ENCODE measurements at regions not wholly inside any gene's neighbourhood (a gene's known extent, or its start where the extent isn't known, plus 50 kb on each side); places are given as distances from the start of the nearest gene placed in this dataset.

DNA sequence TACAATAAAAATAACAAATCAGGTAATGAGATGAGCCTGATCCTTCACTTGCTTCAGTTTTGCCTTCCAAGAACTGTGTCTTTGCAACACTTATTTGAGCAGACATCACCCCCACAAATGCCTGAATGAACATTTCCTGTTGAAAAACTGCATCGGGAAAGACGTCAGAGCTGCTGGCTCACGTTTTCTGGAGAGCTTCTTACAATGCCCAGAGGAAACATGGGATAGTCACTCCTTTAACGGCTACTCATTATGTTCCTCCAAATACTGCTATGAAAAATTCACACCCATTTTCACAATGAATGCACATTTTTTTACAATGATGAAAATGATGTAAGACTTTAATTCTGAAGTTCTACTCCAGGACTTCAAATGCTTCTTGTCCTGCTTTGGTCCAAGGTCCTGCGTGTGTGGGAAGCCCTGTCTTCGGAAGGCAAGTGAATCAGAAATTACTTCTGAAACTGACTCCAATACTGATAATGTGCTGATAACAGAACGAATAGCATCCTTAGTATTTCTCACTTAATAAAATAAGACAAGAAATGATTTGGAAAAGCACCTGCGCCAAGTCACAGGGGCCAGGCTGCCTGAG lies 238.0 kb downstream of the ANKRD60 start:
- H3K27ac ChIP-seq = peak overlapping the region; percentile 96
- POLR2A ChIA-PET (ENCODE audit: low non-redundant PET) = no interaction called here
- TF ChIP-seq, protein P1, sequence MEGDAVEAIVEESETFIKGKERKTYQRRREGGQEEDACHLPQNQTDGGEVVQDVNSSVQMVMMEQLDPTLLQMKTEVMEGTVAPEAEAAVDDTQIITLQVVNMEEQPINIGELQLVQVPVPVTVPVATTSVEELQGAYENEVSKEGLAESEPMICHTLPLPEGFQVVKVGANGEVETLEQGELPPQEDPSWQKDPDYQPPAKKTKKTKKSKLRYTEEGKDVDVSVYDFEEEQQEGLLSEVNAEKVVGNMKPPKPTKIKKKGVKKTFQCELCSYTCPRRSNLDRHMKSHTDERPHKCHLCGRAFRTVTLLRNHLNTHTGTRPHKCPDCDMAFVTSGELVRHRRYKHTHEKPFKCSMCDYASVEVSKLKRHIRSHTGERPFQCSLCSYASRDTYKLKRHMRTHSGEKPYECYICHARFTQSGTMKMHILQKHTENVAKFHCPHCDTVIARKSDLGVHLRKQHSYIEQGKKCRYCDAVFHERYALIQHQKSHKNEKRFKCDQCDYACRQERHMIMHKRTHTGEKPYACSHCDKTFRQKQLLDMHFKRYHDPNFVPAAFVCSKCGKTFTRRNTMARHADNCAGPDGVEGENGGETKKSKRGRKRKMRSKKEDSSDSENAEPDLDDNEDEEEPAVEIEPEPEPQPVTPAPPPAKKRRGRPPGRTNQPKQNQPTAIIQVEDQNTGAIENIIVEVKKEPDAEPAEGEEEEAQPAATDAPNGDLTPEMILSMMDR (conservative IDR thresholded peaks at IDR 0.05; ENCODE audit: low read depth) = no peak
- CTCF ChIA-PET = interaction anchor here (1.2 kb wide), 1 partner anchor 39 kb away, joined by 3 read pairs; no protein-coding TSS in a partner anchor
- peak; percentile 74 for DNase-seq (ENCODE audit: low spot score)

DNA sequence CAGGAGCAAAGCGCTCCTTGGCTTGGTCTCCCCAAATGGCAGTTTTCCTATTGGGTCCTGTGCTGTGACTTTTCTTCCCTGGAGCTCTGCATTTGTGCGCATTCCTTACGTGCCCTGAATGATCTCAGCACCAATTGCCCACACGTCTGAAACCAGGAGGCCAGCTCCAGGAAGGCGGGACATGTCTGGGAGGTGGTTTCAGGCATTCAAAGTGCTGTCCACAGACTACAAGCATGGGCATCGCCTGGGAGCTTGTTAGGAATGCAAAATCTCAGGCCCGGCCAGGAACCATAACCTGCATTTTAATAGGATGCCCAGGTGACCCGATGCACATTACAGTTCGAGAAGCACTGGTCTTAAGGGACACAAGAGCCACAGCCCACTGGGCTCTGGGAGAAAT lies 239.6 kb downstream of the ANKRD60 start:
- ChIA-PET POLR2A (ENCODE audit: low non-redundant PET) (no interaction called here), CTCF (interaction anchor here (0.7 kb wide), 2 partner anchors 17 to 246 kb away, joined by 3 to 4 read pairs; no protein-coding TSS in a partner anchor)

DNA sequence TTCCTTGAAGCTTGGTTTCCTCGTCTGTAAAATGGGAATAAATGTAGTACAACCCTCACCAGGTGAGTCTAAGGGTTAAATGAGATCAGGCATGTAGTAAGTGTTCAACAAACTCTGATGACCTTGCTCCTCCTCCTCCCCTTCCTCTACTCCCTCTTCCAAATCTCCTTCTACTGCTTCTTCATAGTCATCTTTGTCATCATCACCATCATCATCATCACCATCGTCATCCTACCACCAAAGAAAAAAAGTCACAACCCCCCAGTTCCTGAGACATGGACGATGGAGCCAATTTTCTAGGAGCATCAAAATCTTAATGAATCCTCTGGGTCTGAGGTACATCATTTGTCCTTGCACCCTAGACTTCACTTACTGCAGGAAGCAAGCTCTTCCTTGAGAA lies 240.0 kb downstream of the ANKRD60 start:
- ChIA-PET CTCF (interaction anchor here (0.7 kb wide), 1 partner anchor 247 kb away, joined by 4 read pairs; no protein-coding TSS in a partner anchor), POLR2A (ENCODE audit: low non-redundant PET) (no interaction called here)
- no peak for DNase-seq (ENCODE audit: low spot score)
- H3K27ac ChIP-seq = no peak overlapping the region
- TF ChIP-seq, protein P1 (conservative IDR thresholded peaks at IDR 0.05; ENCODE audit: low read depth) = no peak

More for the DNA sequence above, 239.6 kb downstream of the ANKRD60 start:
- TF ChIP-seq, protein P1 (conservative IDR thresholded peaks at IDR 0.05; ENCODE audit: low read depth) = no peak
- no peak for DNase-seq (ENCODE audit: low spot score)
- H3K27ac ChIP-seq = no peak overlapping the region

DNA sequence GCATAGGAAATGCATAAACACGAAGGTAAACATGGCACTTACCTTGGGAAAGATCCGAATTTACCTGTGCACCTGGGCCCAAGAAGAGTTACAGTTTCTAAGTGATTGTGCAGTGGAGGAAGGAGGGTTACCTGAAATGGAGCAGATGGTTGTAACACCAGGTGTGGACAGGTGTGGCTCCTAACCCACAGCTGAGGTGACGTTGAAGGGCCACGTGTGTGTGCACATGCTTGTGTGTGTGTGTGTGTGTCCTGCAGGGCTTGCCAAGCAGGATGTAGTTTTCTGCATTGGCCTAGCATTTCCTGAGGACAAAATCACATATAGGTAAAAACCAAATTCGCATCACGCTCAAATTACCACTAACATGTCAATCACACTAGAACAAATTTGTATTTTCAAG lies 240.8 kb downstream of the ANKRD60 start:
- POLR2A ChIA-PET (ENCODE audit: low non-redundant PET) = no interaction called here
- TF ChIP-seq, protein P1 (conservative IDR thresholded peaks at IDR 0.05; ENCODE audit: low read depth) = no peak

DNA sequence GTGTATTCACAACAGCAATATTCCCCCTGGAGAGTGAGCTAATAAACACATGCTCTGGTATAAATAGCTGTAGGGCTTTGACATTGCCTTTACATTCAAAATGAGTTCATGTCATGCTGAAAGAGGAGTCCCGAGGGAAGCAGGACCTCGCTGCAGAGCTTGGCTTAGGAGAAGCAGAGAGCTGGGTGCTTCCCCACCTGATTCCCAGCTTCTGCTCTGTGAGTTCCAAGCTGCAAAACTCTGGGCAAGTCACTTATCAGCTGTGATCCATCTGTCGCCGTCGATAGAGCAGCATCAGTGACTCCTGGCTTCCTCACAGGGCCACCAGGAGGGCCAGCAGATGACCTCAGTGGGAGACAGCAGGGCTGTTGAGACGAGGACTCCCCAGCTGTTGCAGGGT lies 241.8 kb downstream of the ANKRD60 start:
- no peak for DNase-seq (ENCODE audit: low spot score)
- CTCF ChIA-PET = no interaction called here
- POLR2A ChIA-PET (ENCODE audit: low non-redundant PET) = no interaction called here
- TF ChIP-seq, protein P1 (conservative IDR thresholded peaks at IDR 0.05; ENCODE audit: low read depth) = no peak
- H3K27ac ChIP-seq = no peak overlapping the region

More for the DNA sequence above, 240.8 kb downstream of the ANKRD60 start:
- H3K27ac ChIP-seq = no peak overlapping the region
- CTCF ChIA-PET = interaction anchor here (0.6 kb wide), 1 partner anchor 56 kb away, joined by 4 read pairs; no protein-coding TSS in a partner anchor
- DNase-seq (ENCODE audit: low spot score) = no peak

DNA sequence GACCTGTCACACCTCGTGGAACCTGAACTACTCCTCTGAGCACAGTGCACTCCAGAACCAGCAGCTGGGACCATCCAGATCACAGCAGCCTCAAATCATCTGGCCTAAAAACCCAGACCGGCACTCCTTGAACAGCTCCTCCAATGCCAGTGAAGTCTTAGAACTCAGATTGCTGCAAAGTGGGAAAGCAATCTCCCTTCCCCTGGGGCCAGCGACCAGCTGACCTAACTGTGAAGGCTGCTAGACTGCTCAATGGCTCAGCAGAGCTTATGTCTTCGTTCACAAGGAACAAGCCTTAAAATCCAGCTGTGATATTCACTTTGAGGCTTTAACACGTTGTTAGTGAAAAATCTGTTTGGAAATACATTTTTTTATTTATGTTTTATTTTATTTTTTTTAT lies 243.2 kb downstream of the ANKRD60 start:
- no peak overlapping the region for H3K27ac ChIP-seq
- no peak for DNase-seq (ENCODE audit: low spot score)
- TF ChIP-seq, protein P1 (conservative IDR thresholded peaks at IDR 0.05; ENCODE audit: low read depth) = no peak
- CTCF ChIA-PET = no interaction called here
- POLR2A ChIA-PET (ENCODE audit: low non-redundant PET) = no interaction called here

Measured in RWPE1 (cell line).